GM19023 (cell line): ENCODE measurements at regions not wholly inside any gene's neighbourhood (a gene's known extent, or its start where the extent isn't known, plus 50 kb on each side); places are given as distances from the start of the nearest gene placed in this dataset.
"Not testable (repeated sequence)": the region's sequence is repeated elsewhere in the genome, so short reads cannot be mapped to it uniquely, and the experiment has no call there.

Experiments used
- ATAC-seq: cut with Tn5 transposase; IDR thresholded peaks from one replicate; pipeline ENCODE4 v1.9.1; 2021; ENCODE audit warnings: mild to moderate bottlenecking, moderate library complexity; ENCODE audit not compliant: unreplicated experiment

- ATAC-seq: no peak
Observed at GRCh38 chr1:163970699-163971098, 588.3 kb upstream of the PBX1 start.

- no peak for ATAC-seq
Observed at GRCh38 chr1:163973586-163973985, 585.4 kb upstream of the PBX1 start.

- ATAC-seq: no peak
Observed at GRCh38 chr1:163974120-163974519, 584.9 kb upstream of the PBX1 start.

- no peak for ATAC-seq
Observed at GRCh38 chr1:163980394-163980793, 578.6 kb upstream of the PBX1 start.

GRCh38 chr1:163981500-163982030 is 577.4 kb upstream of the PBX1 start:
- ATAC-seq: no peak

- ATAC-seq: no peak
Observed at GRCh38 chr1:163983097-163983496, 575.9 kb upstream of the PBX1 start.

- ATAC-seq: no peak
Observed at GRCh38 chr1:163985700-163986099, 573.3 kb upstream of the PBX1 start.

- no peak for ATAC-seq
Observed at GRCh38 chr1:163999131-163999530, 559.9 kb upstream of the PBX1 start.

- not testable (repeated sequence) for ATAC-seq
Observed at GRCh38 chr1:164006186-164006585, 552.8 kb upstream of the PBX1 start.

- ATAC-seq: no peak
Observed at GRCh38 chr1:164006621-164007020, 552.4 kb upstream of the PBX1 start.

- no peak for ATAC-seq
Observed at GRCh38 chr1:164017239-164017638, 541.7 kb upstream of the PBX1 start.

- no peak for ATAC-seq
Observed at GRCh38 chr1:164020391-164020790, 538.6 kb upstream of the PBX1 start.

GRCh38 chr1:164021813-164022212 is 537.2 kb upstream of the PBX1 start:
- ATAC-seq: no peak

- no peak for ATAC-seq
Observed at GRCh38 chr1:164033782-164034181, 525.2 kb upstream of the PBX1 start.

- no peak for ATAC-seq
Observed at GRCh38 chr1:164040754-164041153, 518.2 kb upstream of the PBX1 start.

GRCh38 chr1:164051782-164052181 is 507.2 kb upstream of the PBX1 start:
- no peak for ATAC-seq

- ATAC-seq: no peak
Observed at GRCh38 chr1:164054331-164054730, 504.7 kb upstream of the PBX1 start.

- ATAC-seq: no peak
Observed at GRCh38 chr1:164058198-164058597, 500.8 kb upstream of the PBX1 start.

- no peak for ATAC-seq
Observed at GRCh38 chr1:164061528-164061927, 497.5 kb upstream of the PBX1 start.

- ATAC-seq: no peak
Observed at GRCh38 chr1:164064501-164064900, 494.5 kb upstream of the PBX1 start.

- no peak for ATAC-seq
Observed at GRCh38 chr1:164071288-164071687, 487.7 kb upstream of the PBX1 start.

- ATAC-seq: no peak
Observed at GRCh38 chr1:164086832-164087231, 472.2 kb upstream of the PBX1 start.

- ATAC-seq: no peak
Observed at GRCh38 chr1:164087906-164088453, 471.0 kb upstream of the PBX1 start.
